T-cell (primary cell): ENCODE measurements at regions not wholly inside any gene's neighbourhood (a gene's known extent, or its start where the extent isn't known, plus 50 kb on each side); places are given as distances from the start of the nearest gene placed in this dataset.

Experiments used
- ATAC-seq, 4 experiments: fragments of 200-7000 bp in 3 of 4; fragments of 150-1000 bp in 1 of 4; cut with Tn5 transposase; replicated peaks in 1 of 4; 1 replicate in 3 of 4; 2 replicates in 1 of 4; pipeline ENCODE4 v1.10.0; 2021; ENCODE audit warnings: moderate library complexity in 3 of 4, mild to moderate bottlenecking in 2 of 4, moderate number of reproducible peaks in 1 of 4
- CTCF ChIA-PET, 2 donors: fragments of 300-600 bp; sonication (Branson Sonifier 250); formaldehyde crosslinking; loops; one replicate each; lab custom pipeline; 2022; ENCODE audit warnings: antibody characterized with exemption in 2 of 2; lab: Charles Lee
- POLR2A ChIA-PET, 2 donors: fragments of 300-600 bp; sonication (Branson Sonifier 250); formaldehyde crosslinking; loops; one replicate each; lab custom pipeline; 2022; ENCODE audit warnings: antibody characterized with exemption in 2 of 2; lab: Charles Lee
- DNase-seq, 35 experiments: peaks; one replicate each; pipeline versions ENCODE4 v3.0.0 to v3.0.0-alpha.2; 2013 to 2023
- H3K27ac ChIP-seq: one replicate; pipeline ENCODE4 v1.5.1; 2013; ENCODE audit warnings: low read length
- H3K27me3 ChIP-seq, 2 experiments: replicated peaks in 1 of 2; 1 replicate in 1 of 2; 2 replicates in 1 of 2; pipeline versions ENCODE4 v1.6.1 to v1.7.0; 2013; ENCODE audit warnings: low read length in 1 of 2, mixed read lengths in 1 of 2; ENCODE audit not compliant: control insufficient read depth in 2 of 2, insufficient read depth in 2 of 2; ENCODE audit errors: extremely low read depth in 1 of 2
- H3K36me3 ChIP-seq, 2 donors: 1 replicate in 1 of 2; 2 replicates in 1 of 2; pipeline versions ENCODE4 v1.6.1 to v1.7.0; 2013; ENCODE audit warnings: low read length in 1 of 2; ENCODE audit not compliant: control insufficient read depth in 2 of 2, insufficient read depth in 1 of 2; ENCODE audit errors: extremely low read depth in 1 of 2
- H3K4me1 ChIP-seq, 2 experiments: 1 replicate in 1 of 2; 2 replicates in 1 of 2; pipeline versions ENCODE4 v1.6.1 to v1.7.0; 2013; ENCODE audit warnings: low read length in 2 of 2, mixed read lengths in 1 of 2; ENCODE audit not compliant: insufficient read depth in 2 of 2, control insufficient read depth in 1 of 2; ENCODE audit errors: extremely low read depth in 1 of 2
- H3K4me3 ChIP-seq, 2 donors: 1 replicate in 1 of 2; 2 replicates in 1 of 2; pipeline versions ENCODE4 v1.5.1 to v1.7.0; 2013; ENCODE audit warnings: mild to moderate bottlenecking in 2 of 2, low read length in 1 of 2, moderate library complexity in 1 of 2; ENCODE audit not compliant: control insufficient read depth in 1 of 2; ENCODE audit errors: extremely low read depth in 1 of 2
- H3K9me3 ChIP-seq: 2 replicates; pipeline ENCODE4 v1.7.0; 2013
- H3K27ac Mint-ChIP-seq, 2 donors: one replicate each; pipeline ENCODE4 v1.8.0; 2020 to 2021; ENCODE audit warnings: mild to moderate bottlenecking in 2 of 2, mixed read lengths in 2 of 2
- H3K27me3 Mint-ChIP-seq, 2 donors: one replicate each; pipeline ENCODE4 v1.8.0; 2021 to 2022; ENCODE audit warnings: mixed read lengths in 2 of 2
- H3K36me3 Mint-ChIP-seq: one replicate; pipeline ENCODE4 v1.8.0; 2021; ENCODE audit warnings: mixed read lengths
- H3K4me1 Mint-ChIP-seq, 3 donors: one replicate each; pipeline ENCODE4 v1.8.0; 2020 to 2022; ENCODE audit warnings: mixed read lengths in 3 of 3, mild to moderate bottlenecking in 1 of 3
- H3K4me3 Mint-ChIP-seq, 3 donors: one replicate each; pipeline ENCODE4 v1.8.0; 2020 to 2022; ENCODE audit warnings: mild to moderate bottlenecking in 3 of 3, mixed read lengths in 3 of 3, moderate library complexity in 3 of 3
- H3K9me3 Mint-ChIP-seq, 3 donors: one replicate each; pipeline ENCODE4 v1.8.0; 2020 to 2022; ENCODE audit warnings: mixed read lengths in 3 of 3
- WGBS: methylation state at CpG from one replicate; pipeline ENCODE4 v1.1.5; 2013; ENCODE audit warnings: missing lambda C conversion rate; ENCODE audit not compliant: insufficient coverage; 5-methylcytosine and 5-hydroxymethylcytosine counted together

GRCh38 chr4:96473246-96473645, 633.4 kb downstream of the PDHA2 start:
- Histone ChIP-seq H3K36me3 (no peaks in the 10 kb centered on the region), H3K27me3 (no peaks in the 10 kb centered on the region), H3K4me1 (no peaks in the 10 kb centered on the region), H3K4me3 (no peak overlapping the region), H3K9me3 (no peaks in the 10 kb centered on the region), H3K27ac (no peak overlapping the region)
- peak overlapping the region in 1 of 2 donors; percentile 8 for H3K27ac Mint-ChIP-seq
- no peak overlapping the region for H3K4me3 Mint-ChIP-seq
- no CpG with 5 or more reads among the region's 1 CpG for WGBS
- peaks cover 3 to 23% (median 10%) of the 10 kb centered on the region in 3 donors for H3K9me3 Mint-ChIP-seq
- H3K36me3 Mint-ChIP-seq: no peaks in the 10 kb centered on the region
- ChIA-PET CTCF (no interaction called here), POLR2A (no interaction called here)
- no peaks in the 10 kb centered on the region for H3K27me3 Mint-ChIP-seq
- no peak for ATAC-seq
- DNase-seq: no peak
- H3K4me1 Mint-ChIP-seq: no peaks in the 10 kb centered on the region

- no peaks in the 10 kb centered on the region for H3K9me3 ChIP-seq
- H3K27me3 ChIP-seq: no peaks in the 10 kb centered on the region
- no peak overlapping the region for H3K27ac ChIP-seq
- Mint-ChIP-seq H3K4me1 (no peaks in the 10 kb centered on the region), H3K4me3 (no peak overlapping the region), H3K27ac (no peak overlapping the region), H3K9me3 (peaks cover 15 to 19% (median 15%) of the 10 kb centered on the region in 3 donors), H3K36me3 (no peaks in the 10 kb centered on the region), H3K27me3 (no peaks in the 10 kb centered on the region)
- no peaks in the 10 kb centered on the region for H3K4me1 ChIP-seq
- H3K4me3 ChIP-seq: no peak overlapping the region
- no peaks in the 10 kb centered on the region for H3K36me3 ChIP-seq
- DNase-seq (no peak), ATAC-seq (no peak)
- CTCF ChIA-PET: no interaction called here
- WGBS: 75% methylated on average over 2 of the region's 4 CpGs
- POLR2A ChIA-PET: no interaction called here
Measured at GRCh38 chr4:96483308-96484030, 643.6 kb downstream of the PDHA2 start.

DNA sequence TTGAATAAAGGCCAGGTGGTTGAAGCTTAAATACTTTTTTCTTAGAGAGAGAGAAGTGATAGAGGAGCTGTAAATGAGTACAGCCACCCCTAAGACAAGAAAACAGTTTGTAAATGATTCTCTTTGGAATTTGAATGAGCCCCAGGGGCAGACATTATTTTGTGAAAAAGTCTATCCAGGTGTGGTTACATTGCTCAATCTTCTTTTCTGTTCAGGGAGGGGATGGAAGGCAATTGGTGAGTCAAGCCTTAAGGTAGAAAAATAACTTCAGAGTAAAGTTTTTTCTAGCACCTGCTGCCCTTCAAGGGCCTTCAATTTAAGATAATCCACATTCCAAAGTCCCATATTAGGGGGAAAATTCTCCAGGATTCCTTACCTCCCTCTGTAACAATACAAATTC, 646.7 kb downstream of the PDHA2 start:
- Histone ChIP-seq H3K9me3 (no peaks in the 10 kb centered on the region), H3K36me3 (no peaks in the 10 kb centered on the region), H3K4me1 (no peaks in the 10 kb centered on the region), H3K27ac (no peak overlapping the region), H3K4me3 (no peak overlapping the region), H3K27me3 (no peaks in the 10 kb centered on the region)
- H3K4me1 Mint-ChIP-seq: no peaks in the 10 kb centered on the region
- no peaks in the 10 kb centered on the region for H3K36me3 Mint-ChIP-seq
- POLR2A ChIA-PET: no interaction called here
- no peak for DNase-seq
- no peak overlapping the region for H3K4me3 Mint-ChIP-seq
- H3K27ac Mint-ChIP-seq: no peak overlapping the region
- CTCF ChIA-PET: no interaction called here
- H3K27me3 Mint-ChIP-seq: no peaks in the 10 kb centered on the region
- ATAC-seq: no peak
- H3K9me3 Mint-ChIP-seq: peaks cover 7 to 22% (median 15%) of the 10 kb centered on the region in 3 donors

DNA sequence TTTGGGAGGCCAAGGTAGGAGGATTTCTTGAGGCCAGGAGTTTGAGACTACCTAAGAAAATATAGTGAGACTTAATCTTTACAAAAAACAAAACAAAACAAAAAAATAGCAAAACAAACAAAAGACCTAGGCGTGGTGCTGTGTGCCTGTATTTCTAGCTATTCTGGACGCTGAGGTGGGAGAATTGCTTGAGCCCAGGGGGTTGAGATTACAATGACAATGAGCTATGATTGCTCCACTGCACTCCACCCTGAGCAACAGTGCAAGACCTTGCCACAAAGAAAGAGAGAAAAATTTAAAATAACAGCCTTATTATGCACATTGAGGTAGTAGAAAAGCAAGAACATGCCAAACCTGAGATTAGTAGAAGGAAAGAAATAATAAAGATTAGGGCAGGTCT, 657.7 kb downstream of the PDHA2 start:
- no CpG with 5 or more reads among the region's 2 CpGs for WGBS
- CTCF ChIA-PET: no interaction called here
- Mint-ChIP-seq H3K27ac (no peak overlapping the region), H3K4me3 (no peak overlapping the region), H3K36me3 (no peaks in the 10 kb centered on the region), H3K9me3 (peaks cover 3 to 15% (median 11%) of the 10 kb centered on the region in 3 donors), H3K4me1 (no peaks in the 10 kb centered on the region), H3K27me3 (no peaks in the 10 kb centered on the region)
- no peaks in the 10 kb centered on the region for H3K27me3 ChIP-seq
- no peak for DNase-seq
- no peaks in the 10 kb centered on the region for H3K9me3 ChIP-seq
- ATAC-seq: no peak
- no peaks in the 10 kb centered on the region for H3K36me3 ChIP-seq
- no peaks in the 10 kb centered on the region for H3K4me1 ChIP-seq
- POLR2A ChIA-PET: no interaction called here
- no peak overlapping the region for H3K27ac ChIP-seq
- no peak overlapping the region for H3K4me3 ChIP-seq

DNA sequence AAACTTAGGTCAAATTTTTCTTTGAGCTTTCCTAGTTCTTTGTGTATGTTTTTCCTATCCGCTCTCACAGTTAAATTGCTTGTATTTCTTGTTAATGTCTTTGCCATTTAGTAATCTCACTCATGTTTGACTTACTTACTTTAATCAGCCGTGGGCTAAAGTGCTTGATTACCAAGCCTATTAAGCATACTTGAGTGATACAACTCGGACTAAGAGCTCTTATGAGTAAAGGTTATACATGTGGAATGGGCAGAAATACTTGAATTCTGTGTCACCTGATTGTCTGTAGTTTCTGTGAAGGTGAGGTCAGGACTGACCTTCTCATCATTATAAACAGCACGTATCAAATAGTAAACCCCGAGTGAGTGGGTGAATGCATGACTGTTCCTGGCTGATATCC, 664.5 kb downstream of the PDHA2 start:
- no peaks in the 10 kb centered on the region for H3K4me1 Mint-ChIP-seq
- WGBS: no CpG with 5 or more reads among the region's 5 CpGs
- H3K36me3 ChIP-seq: no peaks in the 10 kb centered on the region

GRCh38 chr4:96509039-96509741, 669.3 kb downstream of the PDHA2 start:
- H3K4me3 Mint-ChIP-seq: no peak overlapping the region
- POLR2A ChIA-PET: no interaction called here
- H3K27me3 Mint-ChIP-seq: no peaks in the 10 kb centered on the region
- H3K9me3 ChIP-seq: no peaks in the 10 kb centered on the region
- CTCF ChIA-PET: interaction anchor here (0.6 to 1.1 kb wide), 2 partner anchors 14 to 1353 kb away, joined by 3 read pairs; no protein-coding TSS in a partner anchor
- H3K27ac Mint-ChIP-seq: no peak overlapping the region
- H3K4me3 ChIP-seq: no peak overlapping the region
- H3K4me1 ChIP-seq: no peaks in the 10 kb centered on the region
- ATAC-seq (no peak), DNase-seq (no peak)
- no peaks in the 10 kb centered on the region for H3K4me1 Mint-ChIP-seq
- H3K36me3 Mint-ChIP-seq: no peaks in the 10 kb centered on the region
- peaks cover 4 to 12% (median 8%) of the 10 kb centered on the region in 3 donors for H3K9me3 Mint-ChIP-seq
- no peaks in the 10 kb centered on the region for H3K27me3 ChIP-seq
- H3K27ac ChIP-seq: no peak overlapping the region
- no peaks in the 10 kb centered on the region for H3K36me3 ChIP-seq
- WGBS: no CpG with 5 or more reads among the region's 2 CpGs

More for the DNA sequence above, 664.5 kb downstream of the PDHA2 start:
- no peaks in the 10 kb centered on the region for H3K9me3 ChIP-seq
- peaks cover 0 to 10% (median 7%) of the 10 kb centered on the region in 3 donors for H3K9me3 Mint-ChIP-seq
- no peak overlapping the region for H3K27ac Mint-ChIP-seq
- no peaks in the 10 kb centered on the region for H3K27me3 Mint-ChIP-seq
- POLR2A ChIA-PET: no interaction called here
- no peak for ATAC-seq
- H3K4me1 ChIP-seq: no peaks in the 10 kb centered on the region
- CTCF ChIA-PET: no interaction called here
- no peaks in the 10 kb centered on the region for H3K36me3 Mint-ChIP-seq
- DNase-seq: no peak
- no peak overlapping the region for H3K4me3 Mint-ChIP-seq
- H3K27me3 ChIP-seq: no peaks in the 10 kb centered on the region
- no peak overlapping the region for H3K27ac ChIP-seq
- H3K4me3 ChIP-seq: no peak overlapping the region
